GM19035 (cell line): ENCODE measurements at regions not wholly inside any gene's neighbourhood (a gene's known extent, or its start where the extent isn't known, plus 50 kb on each side); places are given as distances from the start of the nearest gene placed in this dataset.

ENCODE experiments used
- ATAC-seq: cut with Tn5 transposase; IDR thresholded peaks from one replicate; pipeline ENCODE4 v1.9.1; 2021; ENCODE audit not compliant: unreplicated experiment

- ATAC-seq = no peak
These were observed 111.7 kb upstream of the RAB27B start for GRCh38 chr18:54716586-54716985.

GRCh38 chr18:54717673-54718407 lies 110.4 kb upstream of the RAB27B start:
- ATAC-seq = peak; percentile 80

GRCh38 chr18:54718408-54718773 lies 109.9 kb upstream of the RAB27B start:
- no peak for ATAC-seq

GRCh38 chr18:54720620-54721019 lies 107.7 kb upstream of the RAB27B start:
- ATAC-seq = no peak

GRCh38 chr18:54726143-54726542 lies 102.1 kb upstream of the RAB27B start:
- no peak for ATAC-seq

- no peak for ATAC-seq
These were observed 94.2 kb upstream of the RAB27B start for GRCh38 chr18:54734059-54734458.

- ATAC-seq = no peak
These were observed 91.3 kb upstream of the RAB27B start for GRCh38 chr18:54736981-54737380.

- ATAC-seq = no peak
These were observed 90.3 kb upstream of the RAB27B start for GRCh38 chr18:54737986-54738385.

- no peak for ATAC-seq
These were observed 88.8 kb upstream of the RAB27B start for GRCh38 chr18:54739476-54739875.

GRCh38 chr18:54740136-54740846 lies 88.0 kb upstream of the RAB27B start:
- ATAC-seq = no peak

GRCh38 chr18:54742120-54742519 lies 86.2 kb upstream of the RAB27B start:
- no peak for ATAC-seq

GRCh38 chr18:54742659-54743604 lies 85.3 kb upstream of the RAB27B start:
- no peak for ATAC-seq

GRCh38 chr18:54743605-54743995 lies 84.7 kb upstream of the RAB27B start:
- no peak for ATAC-seq

GRCh38 chr18:54749291-54749690 lies 79.0 kb upstream of the RAB27B start:
- ATAC-seq = no peak

GRCh38 chr18:54750350-54750749 lies 77.9 kb upstream of the RAB27B start:
- no peak for ATAC-seq

GRCh38 chr18:54752185-54752584 lies 76.1 kb upstream of the RAB27B start:
- no peak for ATAC-seq

GRCh38 chr18:54755456-54755855 lies 72.8 kb upstream of the RAB27B start:
- ATAC-seq = no peak

- no peak for ATAC-seq
These were observed 65.9 kb upstream of the RAB27B start for GRCh38 chr18:54762386-54762785.

- ATAC-seq = no peak
These were observed 63.5 kb upstream of the RAB27B start for GRCh38 chr18:54764786-54765185.

GRCh38 chr18:54765636-54766375 lies 62.5 kb upstream of the RAB27B start:
- ATAC-seq = no peak

GRCh38 chr18:54766634-54767033 lies 61.6 kb upstream of the RAB27B start:
- no peak for ATAC-seq
